ENCODE measurements at regions not wholly inside any gene's neighbourhood (a gene's known extent, or its start where the extent isn't known, plus 50 kb on each side); places are given as distances from the start of the nearest gene placed in this dataset.

DNA sequence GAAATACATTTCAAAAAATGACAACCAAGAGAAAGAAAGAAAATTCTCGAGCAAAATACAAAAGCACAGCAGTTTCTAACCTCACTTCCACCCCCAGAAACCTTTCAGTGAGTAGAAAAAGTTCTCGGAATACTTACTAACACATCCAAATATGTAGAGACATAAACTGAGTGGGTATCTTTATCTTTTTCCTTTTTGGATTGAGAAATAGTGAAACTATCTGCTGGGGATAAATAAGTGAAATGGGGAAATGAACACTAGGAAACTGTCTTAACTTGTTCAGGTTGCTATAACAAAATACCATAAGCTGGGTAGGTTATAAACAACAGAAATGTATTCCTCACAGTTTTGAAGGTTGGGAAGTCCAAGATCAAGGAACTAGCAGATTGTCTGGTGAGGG, 72.0 kb downstream of the VCAM1 start:
- TF ChIP-seq, protein P1, sequence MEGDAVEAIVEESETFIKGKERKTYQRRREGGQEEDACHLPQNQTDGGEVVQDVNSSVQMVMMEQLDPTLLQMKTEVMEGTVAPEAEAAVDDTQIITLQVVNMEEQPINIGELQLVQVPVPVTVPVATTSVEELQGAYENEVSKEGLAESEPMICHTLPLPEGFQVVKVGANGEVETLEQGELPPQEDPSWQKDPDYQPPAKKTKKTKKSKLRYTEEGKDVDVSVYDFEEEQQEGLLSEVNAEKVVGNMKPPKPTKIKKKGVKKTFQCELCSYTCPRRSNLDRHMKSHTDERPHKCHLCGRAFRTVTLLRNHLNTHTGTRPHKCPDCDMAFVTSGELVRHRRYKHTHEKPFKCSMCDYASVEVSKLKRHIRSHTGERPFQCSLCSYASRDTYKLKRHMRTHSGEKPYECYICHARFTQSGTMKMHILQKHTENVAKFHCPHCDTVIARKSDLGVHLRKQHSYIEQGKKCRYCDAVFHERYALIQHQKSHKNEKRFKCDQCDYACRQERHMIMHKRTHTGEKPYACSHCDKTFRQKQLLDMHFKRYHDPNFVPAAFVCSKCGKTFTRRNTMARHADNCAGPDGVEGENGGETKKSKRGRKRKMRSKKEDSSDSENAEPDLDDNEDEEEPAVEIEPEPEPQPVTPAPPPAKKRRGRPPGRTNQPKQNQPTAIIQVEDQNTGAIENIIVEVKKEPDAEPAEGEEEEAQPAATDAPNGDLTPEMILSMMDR (conservative IDR thresholded peaks at IDR 0.05; ENCODE audit: low read depth, low read length) = no peak
- no peak for DNase-seq (ENCODE audit: low read depth)
- H3K4me3 ChIP-seq (ENCODE audit: low read length) = no peak overlapping the region

DNA sequence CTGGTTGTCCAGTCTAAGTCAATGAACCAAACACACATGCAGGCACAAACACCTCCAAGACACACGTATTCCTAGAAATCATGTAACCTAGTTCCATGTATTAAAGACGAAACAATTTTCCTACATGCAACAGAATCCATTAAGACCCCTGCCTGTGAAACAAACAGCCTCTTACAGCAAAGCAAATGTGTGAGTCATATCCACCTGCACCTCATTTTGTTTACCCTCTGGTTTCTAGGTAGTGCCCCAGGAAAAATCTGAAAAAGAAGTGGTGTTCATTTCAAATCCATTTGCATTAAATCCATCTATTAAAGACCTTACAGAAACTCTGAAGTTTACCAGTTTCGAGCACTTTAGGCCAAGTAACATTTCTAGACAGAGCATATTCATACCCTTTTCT, 74.1 kb downstream of the VCAM1 start:
- no peak overlapping the region for H3K4me3 ChIP-seq (ENCODE audit: low read length)

DNA sequence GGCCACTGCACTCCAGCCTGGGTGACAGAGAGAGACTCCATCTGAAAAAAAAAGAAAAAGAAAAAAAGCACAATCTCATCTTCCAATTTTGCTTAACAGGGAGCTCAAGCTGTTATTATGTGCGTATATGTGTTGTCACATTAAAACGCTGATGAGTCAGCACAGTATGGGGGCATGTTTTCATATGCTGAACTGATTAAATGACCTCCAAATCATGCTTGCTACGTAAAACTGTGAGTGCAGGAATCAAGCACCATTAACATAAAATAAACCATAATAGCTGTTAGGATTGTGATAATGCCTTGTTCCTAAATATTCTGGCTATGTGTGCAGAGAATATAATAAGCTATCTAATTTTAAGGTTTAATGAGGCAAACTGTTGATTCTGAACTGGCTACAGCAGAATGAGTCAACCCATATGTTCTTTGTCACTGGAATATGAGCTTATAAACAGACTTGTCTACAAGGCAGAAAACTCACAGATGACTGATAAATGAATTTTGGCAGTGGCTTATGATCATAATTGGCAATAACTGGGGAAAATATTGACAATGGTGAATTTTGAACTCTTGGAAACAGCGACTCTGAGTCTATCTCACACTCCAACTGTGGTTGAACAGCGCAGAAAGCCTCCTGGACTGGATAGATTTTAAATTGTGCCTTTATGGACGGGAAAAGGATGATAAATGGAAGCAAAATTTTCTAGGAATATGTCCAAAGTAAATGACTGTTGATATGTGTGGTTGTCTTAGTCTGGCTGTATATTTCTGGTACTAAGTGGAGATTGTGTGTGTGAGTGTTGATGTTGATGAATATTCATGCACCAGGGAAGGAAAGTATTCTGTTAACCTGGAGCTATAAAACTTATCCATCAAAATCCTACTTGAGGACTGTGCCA, 75.5 kb downstream of the VCAM1 start:
- no peak overlapping the region for H3K4me3 ChIP-seq (ENCODE audit: low read length)
- DNase-seq (ENCODE audit: low read depth) = no peak

More for the DNA sequence above, 74.1 kb downstream of the VCAM1 start:
- DNase-seq (ENCODE audit: low read depth) = no peak
- TF ChIP-seq, protein P1 (conservative IDR thresholded peaks at IDR 0.05; ENCODE audit: low read depth, low read length) = no peak

DNA sequence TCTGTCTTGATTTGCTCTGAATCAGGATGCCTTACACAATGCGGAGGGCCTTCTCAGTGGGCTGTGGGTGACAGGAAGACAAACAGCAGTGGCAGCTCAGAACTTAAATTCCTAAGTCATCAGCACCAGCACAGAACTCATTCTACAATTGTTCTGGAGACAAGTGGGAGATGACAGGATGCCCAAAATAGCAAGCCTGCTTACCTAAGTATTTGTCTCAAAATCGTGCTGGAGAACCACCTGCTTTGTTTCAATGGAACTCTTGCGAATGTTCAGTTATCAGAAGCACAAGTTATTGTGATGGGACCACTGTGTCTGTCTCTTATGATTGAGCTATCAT, 76.1 kb downstream of the VCAM1 start:
- H3K4me3 ChIP-seq (ENCODE audit: low read length) = no peak overlapping the region
- DNase-seq (ENCODE audit: low read depth) = no peak
- TF ChIP-seq, protein P1 (conservative IDR thresholded peaks at IDR 0.05; ENCODE audit: low read depth, low read length) = no peak

More for the DNA sequence above, 75.5 kb downstream of the VCAM1 start:
- TF ChIP-seq, protein P1 (conservative IDR thresholded peaks at IDR 0.05; ENCODE audit: low read depth, low read length) = no peak

DNA sequence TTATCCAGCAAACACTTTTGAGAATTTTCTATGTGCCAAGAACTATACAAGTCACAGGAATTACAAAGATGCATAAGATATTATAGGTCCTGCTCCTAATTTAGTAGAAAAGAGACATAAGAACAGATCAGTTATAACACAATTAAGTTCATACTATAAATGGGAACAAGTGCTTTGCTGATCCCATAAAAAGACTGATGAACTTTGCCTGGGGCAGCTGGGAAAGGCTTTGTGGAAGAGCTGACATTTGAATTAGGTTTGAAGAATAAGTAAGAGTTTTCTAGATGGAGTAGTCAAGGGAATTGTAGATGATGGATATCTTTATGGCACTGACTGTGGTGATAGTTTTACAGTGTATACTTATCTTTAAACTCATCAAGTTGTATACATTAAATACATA, 76.5 kb downstream of the VCAM1 start:
- no peak for DNase-seq (ENCODE audit: low read depth)
- H3K4me3 ChIP-seq (ENCODE audit: low read length) = no peak overlapping the region
- TF ChIP-seq, protein P1 (conservative IDR thresholded peaks at IDR 0.05; ENCODE audit: low read depth, low read length) = no peak

DNA sequence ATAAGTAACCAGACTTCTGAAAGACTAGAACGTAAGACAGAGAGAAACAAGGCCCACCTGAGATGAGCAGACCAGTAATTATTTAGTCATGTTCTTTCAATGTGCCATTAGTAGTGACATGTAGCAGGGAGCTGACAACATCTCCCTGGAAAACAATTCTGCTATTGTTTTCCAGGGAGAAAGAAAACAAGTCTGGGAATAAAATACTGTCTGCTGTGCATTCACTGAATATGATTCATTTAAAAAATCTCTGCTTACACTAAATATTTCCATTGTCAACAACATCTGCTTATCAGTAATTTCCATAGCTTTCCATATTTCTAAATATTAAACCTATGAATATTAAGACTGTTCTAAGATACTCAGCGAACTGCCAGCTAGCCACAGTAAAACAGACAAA, 80.0 kb downstream of the VCAM1 start:
- no peak for DNase-seq (ENCODE audit: low read depth)
- TF ChIP-seq, protein P1 (conservative IDR thresholded peaks at IDR 0.05; ENCODE audit: low read depth, low read length) = no peak

More for the DNA sequence above, 80.0 kb downstream of the VCAM1 start:
- H3K4me3 ChIP-seq (ENCODE audit: low read length) = no peak overlapping the region
